T1000 (cell line): ENCODE measurements at regions not wholly inside any gene's neighbourhood (a gene's known extent, or its start where the extent isn't known, plus 50 kb on each side); places are given as distances from the start of the nearest gene placed in this dataset.
"Not testable (repeated sequence)": the region's sequence is repeated elsewhere in the genome, so short reads cannot be mapped to it uniquely, and the experiment has no call there.

Source experiments
- DNase-seq: peaks from one replicate; lab custom pipeline; 2025; ENCODE audit warnings: mixed read lengths; lab: John Stamatoyannopoulos, UW

DNA sequence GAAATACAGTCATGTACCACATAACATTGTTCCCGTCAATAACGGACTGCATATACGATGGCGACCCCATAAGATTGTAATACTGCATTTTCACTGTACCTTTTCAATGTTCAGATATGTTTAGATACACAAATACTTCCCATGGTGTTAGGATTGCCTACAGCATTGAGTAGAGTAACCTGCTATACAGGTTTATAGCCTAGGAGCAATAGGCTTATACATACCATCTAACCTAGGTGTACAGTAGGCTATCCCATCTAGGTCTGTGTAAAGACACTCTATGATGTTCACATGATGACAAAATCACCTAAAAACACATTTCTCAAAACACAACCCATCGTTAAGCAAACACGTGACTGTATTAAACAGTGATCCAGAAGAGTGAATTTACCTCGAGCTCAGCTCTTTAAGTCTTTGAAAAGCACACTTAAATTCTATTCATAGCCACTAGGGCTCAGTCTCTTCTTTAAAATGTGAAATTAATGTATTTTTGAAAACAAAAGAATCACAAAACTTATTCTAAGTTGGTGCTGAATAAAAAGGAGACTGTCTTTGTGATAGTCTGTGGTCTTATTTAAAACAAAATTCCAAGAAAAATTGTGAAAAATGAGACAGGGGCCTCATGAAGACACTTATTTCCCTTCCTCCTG lies 239.1 kb upstream of the ARID2 start:
- DNase-seq: no peak

GRCh38 chr12:45494279-45494678 lies 235.2 kb upstream of the ARID2 start:
- no peak for DNase-seq

DNA sequence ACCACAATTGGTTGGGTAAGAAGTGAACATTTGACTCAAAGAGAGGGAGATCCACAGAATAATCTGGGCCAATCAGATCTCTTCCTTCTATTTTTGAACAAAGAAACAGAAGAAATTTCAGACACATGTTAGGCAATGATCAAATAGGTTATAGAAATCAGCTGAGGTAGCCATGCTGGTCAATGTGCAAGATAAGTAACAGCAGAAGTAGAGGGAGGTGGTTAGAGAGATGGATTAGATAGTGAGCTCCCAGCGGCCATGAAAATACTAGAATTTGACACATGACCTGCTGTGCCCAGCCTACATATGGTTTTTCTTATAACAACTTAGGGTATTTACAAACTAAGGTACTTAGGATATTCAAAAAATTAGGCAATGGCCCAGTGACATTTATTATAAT lies 230.9 kb upstream of the ARID2 start:
- no peak for DNase-seq

DNA sequence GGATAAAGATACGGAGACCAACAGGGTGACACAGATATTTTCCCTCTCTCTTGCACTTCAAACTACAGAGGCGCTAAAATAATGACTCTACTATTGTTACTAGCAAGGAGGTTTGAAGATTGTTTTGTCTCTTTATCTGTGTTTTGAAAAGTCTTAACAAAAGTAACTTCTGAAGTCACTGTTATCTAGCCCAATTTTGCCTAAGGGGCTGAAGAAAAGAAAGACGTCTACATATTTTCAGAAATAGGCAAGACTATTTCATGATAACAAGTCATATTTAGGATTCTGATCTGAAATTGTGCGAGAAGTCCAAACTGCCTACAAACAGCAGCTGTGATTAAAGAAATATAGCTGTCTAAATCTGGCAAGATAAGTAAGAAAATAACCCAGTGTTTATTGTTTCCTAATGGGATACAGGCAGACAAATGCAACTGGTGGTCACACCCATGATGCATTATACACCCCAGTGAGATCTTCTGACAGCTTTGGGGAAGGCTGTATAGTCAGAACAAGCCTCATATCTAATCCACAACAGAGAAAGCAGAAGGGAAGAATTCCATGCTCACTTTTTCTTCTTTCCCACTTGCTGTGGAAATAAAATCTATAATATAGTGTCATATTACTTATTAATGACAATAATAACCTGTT lies 226.9 kb upstream of the ARID2 start:
- no peak for DNase-seq

- no peak for DNase-seq
Observed at GRCh38 chr12:45503899-45504298, 225.6 kb upstream of the ARID2 start.

GRCh38 chr12:45504316-45505010 lies 225.0 kb upstream of the ARID2 start:
- DNase-seq: no peak

DNA sequence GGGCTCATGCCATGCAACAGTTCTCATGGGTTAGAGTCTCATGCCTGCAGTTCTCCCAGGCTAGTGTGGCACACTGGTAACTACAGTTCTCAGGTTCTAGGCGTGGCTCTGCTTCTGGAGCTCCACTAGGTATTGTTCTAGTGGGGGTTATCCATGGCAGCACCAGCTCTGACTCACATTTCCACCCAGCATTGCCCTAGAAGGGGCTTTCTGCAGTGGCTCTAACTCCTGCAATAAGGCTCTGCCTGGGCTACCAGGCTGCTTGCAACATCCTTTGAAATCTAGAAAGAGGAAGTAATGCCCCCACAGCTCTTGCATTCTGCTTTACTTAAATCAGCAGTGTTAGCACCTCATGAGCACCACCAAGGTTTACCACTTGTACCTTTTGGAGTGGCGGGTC lies 220.3 kb upstream of the ARID2 start:
- DNase-seq: no peak

GRCh38 chr12:45509621-45510020 lies 219.9 kb upstream of the ARID2 start:
- DNase-seq: no peak

DNA sequence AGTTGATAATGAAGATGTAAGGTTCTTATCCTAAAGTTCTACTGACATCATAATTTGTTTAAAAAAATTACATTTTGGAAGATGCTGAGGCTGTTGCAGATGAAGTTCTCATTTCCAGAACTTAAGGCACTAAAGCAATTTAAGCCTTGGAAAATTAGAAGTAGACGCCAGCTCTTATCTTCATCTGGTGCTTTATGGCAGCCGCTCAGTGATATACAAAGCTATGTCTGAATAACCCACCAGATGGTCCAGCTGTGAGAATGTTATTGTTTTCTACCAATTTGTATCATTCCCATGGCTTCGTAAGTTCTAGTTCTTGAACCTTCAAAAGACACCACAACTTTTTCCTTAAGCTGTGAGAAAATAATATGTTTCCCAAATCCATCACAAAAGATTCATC lies 212.1 kb upstream of the ARID2 start:
- no peak for DNase-seq

DNA sequence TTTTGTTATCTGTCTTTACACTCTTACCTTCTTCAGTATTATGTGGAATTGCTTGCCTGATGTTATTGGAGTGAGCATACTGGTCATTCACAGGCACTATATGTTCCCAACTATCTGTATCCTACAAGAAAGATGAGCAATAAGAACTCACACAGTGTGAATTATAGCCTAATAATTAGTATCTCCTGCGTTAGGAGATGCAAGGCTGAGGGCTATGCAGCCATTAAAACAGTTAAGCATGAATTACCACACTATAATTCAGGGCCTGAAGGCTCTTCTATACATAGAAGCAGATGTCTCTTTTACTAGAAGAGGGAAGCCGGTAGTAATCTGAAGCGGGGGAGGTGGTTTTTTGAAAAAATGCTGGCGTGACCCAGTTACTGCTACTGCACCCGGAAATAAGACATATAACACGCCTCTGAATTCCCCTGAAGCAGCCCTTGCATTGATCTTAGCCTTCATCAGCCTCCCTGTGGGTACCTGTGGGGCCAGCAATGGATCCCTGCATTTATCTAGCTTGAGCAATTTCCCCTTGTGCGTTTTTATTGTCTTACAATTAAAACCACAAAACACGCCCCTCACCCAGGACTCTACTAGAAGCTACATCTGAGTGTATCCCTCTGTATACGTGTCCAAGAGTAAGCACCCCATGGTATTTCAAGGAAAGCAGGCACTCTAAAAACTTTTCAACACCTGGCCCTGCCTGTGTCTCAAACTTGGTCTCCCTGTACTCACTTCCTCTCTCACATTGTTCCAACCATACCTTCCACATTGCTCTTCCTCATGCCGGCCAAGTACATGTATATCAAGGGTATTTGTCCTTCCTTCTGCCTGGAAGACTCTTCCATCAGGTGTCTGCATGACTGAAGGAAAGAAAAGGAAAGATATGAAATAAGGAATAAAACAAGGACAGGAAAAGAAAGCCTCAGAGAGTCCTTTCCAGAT lies 210.9 kb upstream of the ARID2 start:
- no peak for DNase-seq

DNA sequence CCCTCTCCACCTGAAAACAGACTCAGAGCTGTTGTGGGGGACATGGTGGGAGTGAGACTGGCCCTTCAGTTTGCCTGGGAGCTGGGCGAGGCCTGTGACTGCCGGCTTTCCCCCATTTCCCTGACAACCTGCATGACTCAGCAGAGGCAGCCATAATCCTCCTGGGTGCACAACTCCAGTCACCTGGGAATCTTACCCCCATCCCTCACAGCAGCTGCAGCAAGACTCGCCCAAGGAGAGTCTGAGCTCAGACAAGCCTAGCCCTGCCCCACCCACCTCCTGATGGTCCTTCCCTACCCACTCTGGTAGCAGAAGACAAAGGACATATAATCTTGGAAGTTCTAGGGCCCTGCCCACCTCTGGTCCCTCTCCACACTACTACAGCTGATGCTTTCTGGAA lies 207.3 kb upstream of the ARID2 start:
- no peak for DNase-seq

DNA sequence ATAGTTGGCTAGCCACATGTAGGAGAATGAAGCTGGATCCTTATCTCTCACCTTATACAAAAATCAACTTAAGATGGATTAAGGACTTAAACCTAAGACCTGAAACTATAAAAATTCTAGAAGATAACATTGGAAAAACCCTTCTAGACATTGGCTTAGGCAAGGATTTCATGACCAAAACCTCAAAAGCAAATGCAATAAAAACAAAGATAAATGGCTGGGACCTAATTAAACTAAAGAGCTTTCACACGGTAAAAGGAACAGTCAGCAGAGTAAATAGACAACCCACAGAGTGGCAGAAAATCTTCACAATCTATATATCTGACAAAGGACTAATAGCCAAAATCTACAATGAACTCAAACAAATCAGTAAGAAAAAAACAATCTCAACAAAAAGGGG lies 202.7 kb upstream of the ARID2 start:
- DNase-seq: not testable (repeated sequence)

GRCh38 chr12:45532113-45532512 lies 197.4 kb upstream of the ARID2 start:
- DNase-seq: no peak

DNA sequence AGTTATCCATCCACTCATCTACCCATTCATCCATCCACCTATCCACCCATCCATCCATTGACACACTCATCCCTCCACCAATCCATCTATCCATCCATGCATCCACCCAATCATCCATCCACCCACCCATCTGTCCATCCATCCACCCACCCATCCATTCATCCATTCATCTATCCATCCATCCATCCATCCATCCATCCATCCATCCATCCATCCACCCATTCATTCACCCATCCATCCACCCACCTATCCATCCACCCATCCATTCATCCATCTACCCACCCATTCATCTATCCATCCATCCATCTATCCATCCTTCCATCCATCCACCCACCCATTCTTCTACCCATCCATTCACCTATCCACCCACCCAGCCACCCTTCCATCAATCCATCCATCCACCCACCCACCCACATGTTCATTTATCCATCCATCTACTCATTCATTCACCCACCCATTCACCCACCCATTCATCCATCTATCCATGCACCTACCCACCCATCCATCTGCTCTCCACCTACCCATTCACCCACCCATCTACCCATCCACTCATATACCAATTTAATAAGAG lies 193.8 kb upstream of the ARID2 start:
- no peak for DNase-seq

- no peak for DNase-seq
Observed at GRCh38 chr12:45536284-45536683, 193.2 kb upstream of the ARID2 start.

DNA sequence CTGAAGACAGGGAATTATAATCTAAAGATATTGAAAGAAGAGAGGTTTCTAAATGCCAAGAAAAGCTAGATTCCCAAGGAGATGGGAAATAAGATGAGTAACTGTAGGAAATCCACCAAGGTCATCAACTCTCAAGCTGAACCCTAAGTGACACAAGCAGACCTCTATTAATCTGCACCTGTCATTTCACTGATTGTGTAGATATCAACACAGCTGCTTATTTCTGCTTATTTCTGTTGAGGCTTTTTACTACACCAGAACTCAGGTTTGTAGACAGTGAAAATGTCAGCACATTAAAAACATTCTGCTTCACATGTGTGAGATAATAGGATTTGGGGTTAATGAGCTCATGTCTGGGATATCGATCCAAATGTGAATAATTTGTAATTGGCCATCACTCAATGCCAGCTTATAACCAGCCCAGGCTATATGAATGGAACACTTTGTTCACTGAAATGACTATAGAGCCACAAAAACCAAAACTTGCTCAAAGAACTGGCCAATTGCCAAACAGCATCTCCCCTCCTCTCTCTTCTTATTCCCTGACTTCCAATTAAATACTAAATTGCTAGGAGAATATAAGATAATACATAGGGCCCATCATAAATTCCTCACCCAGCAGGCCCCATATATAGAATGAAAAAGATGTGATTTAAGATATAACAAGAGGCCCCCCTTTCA lies 188.7 kb upstream of the ARID2 start:
- DNase-seq: no peak

DNA sequence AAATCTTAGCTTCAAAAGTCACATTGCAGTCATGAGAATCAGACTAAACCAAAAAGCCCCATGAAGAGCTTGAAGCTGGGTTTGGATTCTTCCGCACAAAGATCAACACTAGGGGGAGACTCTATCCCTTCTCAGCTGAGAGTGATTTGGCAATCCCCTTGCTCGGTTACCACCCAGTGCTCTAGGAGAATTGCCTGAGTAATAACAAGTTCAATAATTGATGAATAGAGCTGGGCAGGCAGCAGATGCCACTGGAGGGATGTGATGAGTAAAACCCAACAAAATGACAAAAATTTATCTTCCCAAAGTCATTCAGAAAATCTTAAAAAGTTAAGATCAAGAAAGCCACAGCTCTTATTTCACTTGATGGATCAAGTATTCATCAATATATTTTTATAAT lies 185.6 kb upstream of the ARID2 start:
- peak; percentile 93 for DNase-seq

DNA sequence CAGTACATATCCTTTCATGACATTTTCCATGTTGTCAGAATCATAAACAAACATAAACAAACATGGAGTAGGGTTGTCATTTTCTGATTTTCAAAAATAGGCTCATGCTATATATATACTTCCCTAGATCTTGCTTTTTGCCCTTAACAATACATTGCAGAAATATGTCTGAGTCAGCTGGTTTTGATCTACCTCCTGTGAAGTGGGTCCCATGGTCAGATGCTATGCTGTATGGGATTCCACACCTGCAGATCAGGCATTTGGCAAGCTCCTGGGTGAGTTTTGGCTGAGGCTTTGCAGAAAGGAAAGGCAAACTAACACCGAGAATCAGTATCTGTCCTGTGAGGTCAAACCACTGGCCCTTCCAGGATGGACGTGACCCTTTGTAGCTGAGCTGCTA lies 183.0 kb upstream of the ARID2 start:
- DNase-seq: no peak

- no peak for DNase-seq
Observed at GRCh38 chr12:45547132-45547531, 182.4 kb upstream of the ARID2 start.

GRCh38 chr12:45547822-45548221 lies 181.7 kb upstream of the ARID2 start:
- no peak for DNase-seq

GRCh38 chr12:45548426-45548825 lies 181.1 kb upstream of the ARID2 start:
- DNase-seq: no peak
